Fibroblast of villous mesenchyme (primary cell): ENCODE measurements at regions not wholly inside any gene's neighbourhood (a gene's known extent, or its start where the extent isn't known, plus 50 kb on each side); places are given as distances from the start of the nearest gene placed in this dataset.

Experiments used
- DNase-seq: peaks from one replicate; pipeline ENCODE4 v3.0.0-alpha.2; 2010; ENCODE audit warnings: low read depth
- H3K4me3 ChIP-seq: 2 replicates; pipeline ENCODE4 v1.5.1; 2011; ENCODE audit warnings: low read depth, mild to moderate bottlenecking, low read length
- CTCF ChIP-seq: IDR thresholded peaks from 2 replicates; pipeline ENCODE4 v1.5.1; 2012; ENCODE audit warnings: low read depth, mild to moderate bottlenecking, low read length; ENCODE audit not compliant: insufficient read depth

DNA sequence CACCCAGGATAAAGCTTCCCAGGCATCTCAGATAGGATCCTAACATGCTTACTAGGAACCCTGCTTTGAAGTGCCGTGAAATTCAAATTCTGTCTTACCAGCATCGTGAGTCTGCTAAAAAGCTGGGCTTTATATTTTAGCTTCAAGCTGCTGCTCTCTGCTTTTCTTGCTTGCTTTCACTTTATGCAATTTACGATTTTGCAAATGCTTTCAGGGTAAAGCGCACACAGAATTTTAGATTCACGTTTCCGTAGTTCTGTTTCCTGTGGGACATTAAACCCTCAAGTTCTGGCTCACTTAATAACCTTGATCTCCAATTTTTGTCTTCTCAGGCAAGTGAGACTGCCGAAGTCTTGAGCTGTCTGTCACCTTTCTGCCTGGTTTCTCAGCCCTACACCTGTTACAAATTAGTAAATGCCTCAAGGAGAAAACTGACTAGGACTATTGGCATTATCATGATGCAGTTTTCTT, 170.5 kb upstream of the TGFBR2 start:
- no peak for DNase-seq
- peak overlapping the region; percentile 7 for H3K4me3 ChIP-seq
- no peak for TF ChIP-seq CTCF

GRCh38 chr3:30437171-30437601, 169.2 kb upstream of the TGFBR2 start:
- H3K4me3 ChIP-seq: no peak overlapping the region
- DNase-seq: peak; percentile 65
- no peak for TF ChIP-seq CTCF

GRCh38 chr3:30438126-30438525, 168.3 kb upstream of the TGFBR2 start:
- TF ChIP-seq CTCF: no peak
- H3K4me3 ChIP-seq: no peak overlapping the region
- DNase-seq: no peak

DNA sequence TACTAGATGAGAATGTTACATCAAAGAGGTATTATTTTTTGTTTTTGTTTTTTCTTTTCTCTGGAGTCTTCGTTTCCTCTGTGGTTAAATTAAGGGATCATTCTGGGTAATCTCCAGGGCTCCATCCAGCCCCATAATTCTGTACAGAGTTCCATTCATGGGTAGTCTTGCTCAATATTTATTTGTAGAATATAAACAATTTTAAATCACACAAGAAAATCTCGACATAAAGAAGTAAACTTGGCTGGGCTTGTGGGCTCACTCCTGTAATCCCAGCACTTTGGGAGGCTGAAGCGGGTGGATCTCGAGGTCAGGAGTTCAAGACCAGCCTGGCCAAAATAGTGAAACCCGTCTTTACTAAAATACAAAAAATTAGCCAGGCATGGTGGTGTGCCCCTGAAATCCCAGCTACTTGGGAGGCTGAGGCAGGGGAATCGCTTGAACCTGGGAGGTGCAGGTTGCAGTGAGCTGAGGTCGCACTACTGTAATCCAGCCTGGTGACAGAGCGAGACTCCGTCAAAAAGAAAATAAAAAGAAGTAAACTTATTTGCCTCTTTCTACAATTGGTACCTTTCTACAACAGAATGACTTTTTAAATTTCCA, 166.8 kb upstream of the TGFBR2 start:
- no peak for TF ChIP-seq CTCF
- peak; percentile 80 for DNase-seq
- no peak overlapping the region for H3K4me3 ChIP-seq

DNA sequence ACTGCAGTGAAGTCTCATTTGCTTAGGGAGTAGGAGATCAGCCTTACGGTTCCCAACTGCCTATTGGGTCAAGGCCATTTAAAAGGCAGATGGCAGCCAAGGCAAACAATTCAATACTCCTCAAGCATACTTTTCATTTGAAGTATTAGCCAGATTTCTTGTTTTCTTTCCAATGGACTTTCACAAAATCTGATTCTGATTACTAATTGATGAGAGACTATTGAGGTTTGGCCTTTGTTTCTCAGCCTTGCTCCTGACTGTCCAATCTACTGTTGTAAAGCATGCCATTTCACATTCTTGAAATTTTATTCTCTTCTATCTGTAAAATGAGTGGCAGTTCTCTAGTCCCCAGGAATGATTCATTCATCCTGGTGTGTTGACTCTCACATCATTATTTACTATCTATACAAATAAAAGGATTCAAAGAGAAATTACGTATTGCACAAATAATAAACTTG, 166.2 kb upstream of the TGFBR2 start:
- no peak for DNase-seq
- no peak for TF ChIP-seq CTCF

GRCh38 chr3:30440880-30441279, 165.5 kb upstream of the TGFBR2 start:
- no peak overlapping the region for H3K4me3 ChIP-seq
- DNase-seq: no peak
- TF ChIP-seq CTCF: no peak

More for the DNA sequence above, 166.2 kb upstream of the TGFBR2 start:
- no peak overlapping the region for H3K4me3 ChIP-seq
